Liver (tissue), 8 donors: ENCODE measurements at regions not wholly inside any gene's neighbourhood (a gene's known extent, or its start where the extent isn't known, plus 50 kb on each side); places are given as distances from the start of the nearest gene placed in this dataset.
"Not testable (repeated sequence)": the region's sequence is repeated elsewhere in the genome, so short reads cannot be mapped to it uniquely, and the experiment has no call there.

ENCODE experiments used
- DNase-seq: peaks from one replicate; pipeline ENCODE4 v3.0.0-alpha.2; 2017; ENCODE audit warnings: low spot score
- H3K27ac ChIP-seq, 2 donors: one replicate each; pipeline ENCODE4 v1.7.0; 2013; ENCODE audit warnings: inconsistent platforms in 2 of 2, low read length in 2 of 2, control low read depth in 1 of 2, low read depth in 1 of 2, mild to moderate bottlenecking in 1 of 2
- H3K27me3 ChIP-seq, 4 donors: one replicate each; pipeline versions ENCODE4 v1.6.1 to v1.7.0; 2013; ENCODE audit warnings: low read length in 3 of 4, inconsistent platforms in 1 of 4, mild to moderate bottlenecking in 1 of 4, moderate library complexity in 1 of 4; ENCODE audit not compliant: control insufficient read depth in 4 of 4, insufficient read depth in 4 of 4
- H3K36me3 ChIP-seq, 4 donors: one replicate each; pipeline versions ENCODE4 v1.6.1 to v1.7.0; 2013; ENCODE audit warnings: low read length in 3 of 4, mild to moderate bottlenecking in 3 of 4, low read depth in 1 of 4, moderate library complexity in 1 of 4; ENCODE audit not compliant: control insufficient read depth in 4 of 4, insufficient read depth in 3 of 4
- H3K4me1 ChIP-seq, 4 donors: one replicate each; pipeline versions ENCODE4 v1.6.1 to v1.7.0; 2013; ENCODE audit warnings: low read length in 3 of 4, mild to moderate bottlenecking in 3 of 4, moderate library complexity in 1 of 4; ENCODE audit not compliant: control insufficient read depth in 4 of 4, insufficient read depth in 4 of 4
- H3K4me3 ChIP-seq, 3 donors: one replicate each; pipeline versions ENCODE4 v1.6.1 to v1.7.0; 2013; ENCODE audit warnings: low read length in 3 of 3, control low read depth in 1 of 3, low read depth in 1 of 3, mild to moderate bottlenecking in 1 of 3
- H3K9ac ChIP-seq, 2 donors: one replicate each; pipeline ENCODE4 v1.7.0; 2013; ENCODE audit warnings: low read length in 2 of 2, mild to moderate bottlenecking in 2 of 2, moderate library complexity in 2 of 2, control low read depth in 1 of 2, low read depth in 1 of 2
- H3K9me3 ChIP-seq, 4 donors: one replicate each; pipeline versions ENCODE4 v1.6.1 to v1.7.0; 2013; ENCODE audit warnings: low read length in 3 of 4; ENCODE audit not compliant: control insufficient read depth in 4 of 4
- EGR1 ChIP-seq, 2 donors: IDR thresholded peaks; 2 replicates each; pipeline ENCODE4 v1.6.1; 2016 to 2018; ENCODE audit warnings: antibody characterized with exemption in 2 of 2, low read depth in 2 of 2
- FOXA1 ChIP-seq: IDR thresholded peaks from 2 replicates; pipeline ENCODE4 v1.6.1; 2016; ENCODE audit warnings: antibody characterized with exemption
- FOXA2 ChIP-seq: IDR thresholded peaks from 2 replicates; pipeline ENCODE4 v1.6.1; 2016; ENCODE audit warnings: antibody characterized with exemption
- GABPA ChIP-seq, 2 donors: IDR thresholded peaks in 1 of 2; conservative IDR thresholded peaks in 1 of 2; 2 replicates each; pipeline ENCODE4 v1.6.1; 2016; ENCODE audit warnings: antibody characterized with exemption in 2 of 2, mild to moderate bottlenecking in 1 of 2, moderate library complexity in 1 of 2
- HNF4A ChIP-seq, 2 donors: conservative IDR thresholded peaks; 2 replicates each; pipeline ENCODE4 v1.6.1; 2016; ENCODE audit warnings: antibody characterized with exemption in 2 of 2, mild to moderate bottlenecking in 2 of 2
- HNF4G ChIP-seq: IDR thresholded peaks from 2 replicates; pipeline ENCODE4 v1.6.1; 2016; ENCODE audit warnings: antibody characterized with exemption
- JUND ChIP-seq, 2 donors: IDR thresholded peaks; 2 replicates each; pipeline ENCODE4 v1.6.1; 2016; ENCODE audit warnings: antibody characterized with exemption in 2 of 2
- NR2F2 ChIP-seq: IDR thresholded peaks from 2 replicates; pipeline ENCODE4 v1.6.1; 2016; ENCODE audit warnings: antibody characterized with exemption
- RAD21 ChIP-seq, 2 donors: IDR thresholded peaks; 2 replicates each; pipeline ENCODE4 v1.6.1; 2016; ENCODE audit warnings: antibody characterized with exemption in 2 of 2, mild to moderate bottlenecking in 2 of 2
- RXRA ChIP-seq, 2 donors: IDR thresholded peaks; 2 replicates each; pipeline ENCODE4 v1.6.1; 2017 to 2018; ENCODE audit warnings: antibody characterized with exemption in 2 of 2, mild to moderate bottlenecking in 1 of 2
- SP1 ChIP-seq: IDR thresholded peaks from 2 replicates; pipeline ENCODE4 v1.6.1; 2018; ENCODE audit warnings: antibody characterized with exemption, mild to moderate bottlenecking
- TAF1 ChIP-seq: conservative IDR thresholded peaks from 2 replicates; pipeline ENCODE4 v1.6.1; 2016; ENCODE audit warnings: antibody characterized with exemption, mild to moderate bottlenecking
- YY1 ChIP-seq: IDR thresholded peaks from 2 replicates; pipeline ENCODE4 v1.6.1; 2016; ENCODE audit warnings: antibody characterized with exemption, mild to moderate bottlenecking
- WGBS: extraction: QIAGEN DNeasy Blood & Tissue Kit; methylation state at CpG from one replicate; pipeline ENCODE4 v1.1.7; 2013; 5-methylcytosine and 5-hydroxymethylcytosine counted together
- TF ChIP-seq, protein P1 (sequence below): IDR thresholded peaks from 2 replicates; pipeline ENCODE4 v1.6.1; 2016; ENCODE audit warnings: antibody characterized with exemption
- TF ChIP-seq, protein P2 (sequence below): fragments of 150-350 bp; IDR thresholded peaks from 2 replicates; pipeline ENCODE4 v1.5.1; 2017; ENCODE audit warnings: improper control_type of control experiment, low read depth, low read length; ENCODE audit not compliant: missing input control
- TF ChIP-seq, protein P3 (sequence below): IDR thresholded peaks from 2 replicates; pipeline ENCODE4 v1.6.1; 2016; ENCODE audit warnings: antibody characterized with exemption
- TF ChIP-seq, protein P4 (sequence below): IDR thresholded peaks from 2 replicates; pipeline ENCODE4 v1.6.1; 2016; ENCODE audit warnings: antibody characterized with exemption, mild to moderate bottlenecking
- donor health status: healthy.
- donor health status: healthy.
- donor health status: healthy.
- donor health status: healthy.
- donor health status: healthy.

DNA sequence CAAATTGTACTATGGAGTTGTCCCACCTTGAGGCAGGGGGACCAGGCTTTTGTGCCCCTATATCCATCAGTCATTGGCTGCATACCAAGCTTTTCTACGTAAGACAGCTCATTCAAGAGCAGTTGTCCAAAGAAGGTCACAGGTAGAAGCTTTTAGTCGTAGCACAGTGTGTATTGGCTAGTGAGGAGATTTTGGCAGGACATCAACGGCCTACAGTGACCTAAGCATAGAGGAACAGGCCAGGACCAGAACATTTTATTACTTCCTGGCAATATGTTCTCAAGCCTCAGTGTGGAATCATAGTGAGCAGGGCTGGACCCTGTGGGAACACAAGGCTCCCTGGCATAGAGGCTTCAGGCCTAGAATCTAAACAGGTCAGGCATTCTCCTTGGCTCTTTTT is 105.4 kb upstream of the ANKRD28 start (continued):
- TF ChIP-seq, protein P1, sequence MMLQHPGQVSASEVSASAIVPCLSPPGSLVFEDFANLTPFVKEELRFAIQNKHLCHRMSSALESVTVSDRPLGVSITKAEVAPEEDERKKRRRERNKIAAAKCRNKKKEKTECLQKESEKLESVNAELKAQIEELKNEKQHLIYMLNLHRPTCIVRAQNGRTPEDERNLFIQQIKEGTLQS, result no peak
- peak; percentile 65 for TF ChIP-seq SP1
- no peak for TF ChIP-seq NR2F2
- no peak for TF ChIP-seq JUND (IDR thresholded peaks at IDR 0.05)
- no peak for TF ChIP-seq HNF4G
- TF ChIP-seq TAF1, result peak; percentile 83
- TF ChIP-seq, protein P2, sequence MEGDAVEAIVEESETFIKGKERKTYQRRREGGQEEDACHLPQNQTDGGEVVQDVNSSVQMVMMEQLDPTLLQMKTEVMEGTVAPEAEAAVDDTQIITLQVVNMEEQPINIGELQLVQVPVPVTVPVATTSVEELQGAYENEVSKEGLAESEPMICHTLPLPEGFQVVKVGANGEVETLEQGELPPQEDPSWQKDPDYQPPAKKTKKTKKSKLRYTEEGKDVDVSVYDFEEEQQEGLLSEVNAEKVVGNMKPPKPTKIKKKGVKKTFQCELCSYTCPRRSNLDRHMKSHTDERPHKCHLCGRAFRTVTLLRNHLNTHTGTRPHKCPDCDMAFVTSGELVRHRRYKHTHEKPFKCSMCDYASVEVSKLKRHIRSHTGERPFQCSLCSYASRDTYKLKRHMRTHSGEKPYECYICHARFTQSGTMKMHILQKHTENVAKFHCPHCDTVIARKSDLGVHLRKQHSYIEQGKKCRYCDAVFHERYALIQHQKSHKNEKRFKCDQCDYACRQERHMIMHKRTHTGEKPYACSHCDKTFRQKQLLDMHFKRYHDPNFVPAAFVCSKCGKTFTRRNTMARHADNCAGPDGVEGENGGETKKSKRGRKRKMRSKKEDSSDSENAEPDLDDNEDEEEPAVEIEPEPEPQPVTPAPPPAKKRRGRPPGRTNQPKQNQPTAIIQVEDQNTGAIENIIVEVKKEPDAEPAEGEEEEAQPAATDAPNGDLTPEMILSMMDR, result no peak
- no peak for TF ChIP-seq GABPA (IDR thresholded peaks at IDR 0.05 in 1 of 2, conservative IDR thresholded peaks at IDR 0.05 in 1 of 2)

DNA sequence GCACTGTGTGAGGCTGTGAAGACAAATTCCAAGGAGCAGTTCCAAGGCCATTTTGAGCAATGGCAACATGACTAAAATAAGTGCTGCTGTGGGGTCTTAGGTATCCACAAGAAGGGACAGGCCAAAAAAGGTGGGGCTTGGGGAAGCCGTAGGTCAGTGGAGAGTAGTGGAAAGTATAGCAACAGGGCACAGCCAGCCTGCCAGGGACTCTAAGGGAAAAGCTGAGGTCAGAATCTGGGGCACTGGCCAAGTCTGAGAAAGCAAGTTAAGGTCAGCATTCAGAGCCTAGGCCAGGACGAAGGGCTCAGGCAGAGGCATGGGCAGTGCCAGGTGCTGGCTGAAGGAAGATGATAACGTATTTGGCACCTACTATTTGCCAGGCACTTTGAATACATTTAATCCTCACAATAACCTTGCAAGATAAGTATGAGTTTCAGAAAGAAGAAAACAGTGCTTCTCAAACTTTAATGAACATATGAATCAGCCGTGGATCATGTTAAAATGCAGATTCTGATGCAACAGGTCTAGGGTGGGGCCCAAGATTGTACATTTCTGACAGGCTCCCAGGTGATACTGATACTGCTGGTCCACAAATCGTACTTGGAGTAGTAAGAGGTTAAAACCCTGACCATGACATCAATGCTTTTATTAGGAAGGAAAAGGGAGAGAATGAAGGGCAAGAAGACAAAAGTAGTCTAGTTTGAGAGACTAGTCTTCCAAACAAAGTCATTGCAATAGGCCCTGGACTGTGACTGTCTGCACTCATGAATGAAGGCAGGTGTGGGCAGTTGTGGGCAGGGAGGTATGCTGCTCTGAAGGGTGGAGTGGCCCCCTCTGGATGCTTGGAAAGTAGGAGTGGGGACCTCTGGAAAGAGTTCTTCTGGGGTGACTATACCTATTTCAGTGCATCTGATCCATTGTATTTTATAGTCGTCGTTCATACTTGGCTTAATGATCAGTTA is 106.3 kb upstream of the ANKRD28 start:
- Histone ChIP-seq H3K27me3 (no peaks in the 10 kb centered on the region), H3K9me3 (no peaks in the 10 kb centered on the region), H3K4me3 (no peak overlapping the region), H3K4me1 (peaks cover 2 to 16% (median 10%) of the 10 kb centered on the region in 4 donors), H3K9ac (no peak overlapping the region), H3K36me3 (no peaks in the 10 kb centered on the region), H3K27ac (peak overlapping the region; percentile 63 to 73)
- no peak for DNase-seq
- 65% methylated on average over 7 of the region's 7 CpGs for WGBS
- TF ChIP-seq RAD21 (IDR thresholded peaks at IDR 0.05), result peak in 1 of 2 donors; percentile 62
- peak; percentile 53 to 63 for TF ChIP-seq HNF4A (conservative IDR thresholded peaks at IDR 0.05)
- peak; percentile 85 to 86 for TF ChIP-seq JUND (IDR thresholded peaks at IDR 0.05)
- peak; percentile 70 for TF ChIP-seq SP1
- TF ChIP-seq HNF4G, result no peak
- TF ChIP-seq EGR1 (IDR thresholded peaks at IDR 0.05; ENCODE audit: low read depth in 2 of 2), result peak in 1 of 2 donors; percentile 12
- TF ChIP-seq FOXA1, result no peak
- peak; percentile 81 to 87 for TF ChIP-seq RXRA (IDR thresholded peaks at IDR 0.05)

DNA sequence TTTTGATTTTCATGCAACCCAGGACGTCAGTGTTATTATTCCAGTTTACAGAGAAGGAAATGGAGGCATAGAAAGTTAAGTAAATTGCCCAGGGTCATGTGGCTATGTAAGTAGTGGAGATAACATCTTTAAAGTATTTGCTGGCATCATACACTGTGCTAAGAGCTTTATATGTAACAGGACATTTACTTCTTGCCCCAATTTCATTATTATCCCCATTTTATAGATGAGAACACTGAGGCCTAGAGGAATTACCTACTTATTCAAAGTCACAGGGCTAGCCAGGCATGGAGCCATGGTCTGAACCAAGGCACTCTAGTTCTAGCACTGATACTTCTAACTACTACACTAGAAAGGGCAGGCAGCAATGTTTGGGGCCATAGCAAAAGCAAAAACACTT is 107.3 kb upstream of the ANKRD28 start:
- no peak for DNase-seq
- Histone ChIP-seq H3K36me3 (no peaks in the 10 kb centered on the region), H3K27ac (no peak overlapping the region), H3K4me1 (peaks cover 2 to 16% (median 10%) of the 10 kb centered on the region in 4 donors), H3K27me3 (no peaks in the 10 kb centered on the region), H3K9ac (no peak overlapping the region), H3K4me3 (no peak overlapping the region), H3K9me3 (no peaks in the 10 kb centered on the region)
- WGBS, result 93% methylated on average over 1 of the region's 1 CpG
- TF ChIP-seq FOXA1 (no peak), YY1 (no peak), HNF4A (conservative IDR thresholded peaks at IDR 0.05) (no peak), GABPA (IDR thresholded peaks at IDR 0.05 in 1 of 2, conservative IDR thresholded peaks at IDR 0.05 in 1 of 2) (no peak), FOXA2 (no peak)
- TF ChIP-seq, protein P1, result no peak
- TF ChIP-seq, protein P3, sequence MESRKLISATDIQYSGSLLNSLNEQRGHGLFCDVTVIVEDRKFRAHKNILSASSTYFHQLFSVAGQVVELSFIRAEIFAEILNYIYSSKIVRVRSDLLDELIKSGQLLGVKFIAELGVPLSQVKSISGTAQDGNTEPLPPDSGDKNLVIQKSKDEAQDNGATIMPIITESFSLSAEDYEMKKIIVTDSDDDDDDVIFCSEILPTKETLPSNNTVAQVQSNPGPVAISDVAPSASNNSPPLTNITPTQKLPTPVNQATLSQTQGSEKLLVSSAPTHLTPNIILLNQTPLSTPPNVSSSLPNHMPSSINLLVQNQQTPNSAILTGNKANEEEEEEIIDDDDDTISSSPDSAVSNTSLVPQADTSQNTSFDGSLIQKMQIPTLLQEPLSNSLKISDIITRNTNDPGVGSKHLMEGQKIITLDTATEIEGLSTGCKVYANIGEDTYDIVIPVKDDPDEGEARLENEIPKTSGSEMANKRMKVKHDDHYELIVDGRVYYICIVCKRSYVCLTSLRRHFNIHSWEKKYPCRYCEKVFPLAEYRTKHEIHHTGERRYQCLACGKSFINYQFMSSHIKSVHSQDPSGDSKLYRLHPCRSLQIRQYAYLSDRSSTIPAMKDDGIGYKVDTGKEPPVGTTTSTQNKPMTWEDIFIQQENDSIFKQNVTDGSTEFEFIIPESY, result no peak
- TF ChIP-seq, protein P4, sequence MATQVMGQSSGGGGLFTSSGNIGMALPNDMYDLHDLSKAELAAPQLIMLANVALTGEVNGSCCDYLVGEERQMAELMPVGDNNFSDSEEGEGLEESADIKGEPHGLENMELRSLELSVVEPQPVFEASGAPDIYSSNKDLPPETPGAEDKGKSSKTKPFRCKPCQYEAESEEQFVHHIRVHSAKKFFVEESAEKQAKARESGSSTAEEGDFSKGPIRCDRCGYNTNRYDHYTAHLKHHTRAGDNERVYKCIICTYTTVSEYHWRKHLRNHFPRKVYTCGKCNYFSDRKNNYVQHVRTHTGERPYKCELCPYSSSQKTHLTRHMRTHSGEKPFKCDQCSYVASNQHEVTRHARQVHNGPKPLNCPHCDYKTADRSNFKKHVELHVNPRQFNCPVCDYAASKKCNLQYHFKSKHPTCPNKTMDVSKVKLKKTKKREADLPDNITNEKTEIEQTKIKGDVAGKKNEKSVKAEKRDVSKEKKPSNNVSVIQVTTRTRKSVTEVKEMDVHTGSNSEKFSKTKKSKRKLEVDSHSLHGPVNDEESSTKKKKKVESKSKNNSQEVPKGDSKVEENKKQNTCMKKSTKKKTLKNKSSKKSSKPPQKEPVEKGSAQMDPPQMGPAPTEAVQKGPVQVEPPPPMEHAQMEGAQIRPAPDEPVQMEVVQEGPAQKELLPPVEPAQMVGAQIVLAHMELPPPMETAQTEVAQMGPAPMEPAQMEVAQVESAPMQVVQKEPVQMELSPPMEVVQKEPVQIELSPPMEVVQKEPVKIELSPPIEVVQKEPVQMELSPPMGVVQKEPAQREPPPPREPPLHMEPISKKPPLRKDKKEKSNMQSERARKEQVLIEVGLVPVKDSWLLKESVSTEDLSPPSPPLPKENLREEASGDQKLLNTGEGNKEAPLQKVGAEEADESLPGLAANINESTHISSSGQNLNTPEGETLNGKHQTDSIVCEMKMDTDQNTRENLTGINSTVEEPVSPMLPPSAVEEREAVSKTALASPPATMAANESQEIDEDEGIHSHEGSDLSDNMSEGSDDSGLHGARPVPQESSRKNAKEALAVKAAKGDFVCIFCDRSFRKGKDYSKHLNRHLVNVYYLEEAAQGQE, result no peak

DNA sequence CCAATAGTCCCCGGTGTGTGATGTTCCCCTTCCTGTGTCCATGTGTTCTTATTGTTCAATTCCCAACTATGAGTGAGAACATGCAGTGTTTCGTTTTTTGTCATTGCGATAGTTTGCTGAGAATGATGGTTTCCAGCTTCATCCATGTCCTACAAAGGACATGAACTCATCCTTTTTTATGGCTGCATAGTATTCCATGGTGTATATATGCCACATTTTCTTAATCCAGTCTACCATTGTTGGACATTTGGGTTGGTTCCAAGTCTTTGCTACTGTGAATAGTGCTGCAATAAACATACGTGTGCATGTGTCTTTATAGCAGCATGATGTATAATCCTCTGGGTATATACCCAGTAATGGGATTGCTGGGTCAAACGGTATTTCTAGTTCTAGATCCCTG is 109.6 kb upstream of the ANKRD28 start:
- 93% methylated on average over 5 of the region's 5 CpGs for WGBS
- peaks cover 2 to 16% (median 10%) of the 10 kb centered on the region in 4 donors for H3K4me1 ChIP-seq
- H3K9ac ChIP-seq, H3K4me3 ChIP-seq, H3K9me3 ChIP-seq, H3K27ac ChIP-seq, DNase-seq, H3K36me3 ChIP-seq, H3K27me3 ChIP-seq: not testable (repeated sequence)
